Erythroblast (primary cell): ENCODE measurements at regions not wholly inside any gene's neighbourhood (a gene's known extent, or its start where the extent isn't known, plus 50 kb on each side); places are given as distances from the start of the nearest gene placed in this dataset.

Experiments used
- GATA1 ChIP-seq: IDR thresholded peaks from 2 replicates; pipeline ENCODE4 v1.6.1; 2011; ENCODE audit warnings: low read depth, mild to moderate bottlenecking, control low read depth, low read length, moderate library complexity
- POLR2A ChIP-seq: IDR thresholded peaks from 2 replicates; pipeline ENCODE4 v1.6.1; 2011; ENCODE audit warnings: mild to moderate bottlenecking, low read length

DNA sequence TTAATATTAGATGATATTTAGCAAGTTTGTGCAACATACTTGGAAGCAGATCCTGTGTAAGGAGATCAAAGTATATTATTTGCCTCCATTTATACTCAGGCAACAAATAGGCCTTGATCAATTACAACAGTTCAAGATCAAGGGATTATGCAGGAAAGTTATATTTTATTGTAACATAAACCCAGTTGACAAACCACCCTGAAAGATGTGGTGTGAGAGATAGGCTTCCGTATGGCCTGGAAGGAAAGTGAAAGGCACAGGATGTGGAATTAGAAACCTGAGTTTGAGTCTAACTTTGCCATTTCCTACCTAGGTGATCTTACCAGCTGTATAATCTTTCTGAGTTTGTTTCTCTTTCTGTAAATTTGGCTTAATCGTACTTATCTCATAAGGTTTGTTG lies 284.1 kb downstream of the BMP4 start:
- TF ChIP-seq POLR2A = no peak
- TF ChIP-seq GATA1 = no peak
